Panc1 (cell line): ENCODE measurements at regions not wholly inside any gene's neighbourhood (a gene's known extent, or its start where the extent isn't known, plus 50 kb on each side); places are given as distances from the start of the nearest gene placed in this dataset.

Experiments used
- ATAC-seq: fragments of 200-7000 bp; cut with Tn5 transposase; 2 replicates; pipeline ENCODE4 v1.9.1; 2020; ENCODE audit warnings: mild to moderate bottlenecking, moderate library complexity
- BruUV-seq: library from RNA; stranded (reverse); fragments of 400-500 nt; replicated peaks from 2 replicates; lab custom pipeline; 2021; lab: Mats Ljungman, UMichigan
- CTCF ChIA-PET: fragments of 300-600 bp; sonication (Branson Sonifier 250); formaldehyde crosslinking; loops from one replicate; lab custom pipeline; 2022; ENCODE audit warnings: antibody characterized with exemption; lab: Charles Lee
- POLR2A ChIA-PET: fragments of 300-600 bp; sonication (Branson Sonifier 250); formaldehyde crosslinking; loops from one replicate; lab custom pipeline; 2022; ENCODE audit warnings: antibody characterized with exemption; lab: Charles Lee
- DNase-seq: peaks from one replicate; pipeline ENCODE4 v3.0.0-alpha.2; 2010; ENCODE audit warnings: low read depth, low spot score
- H3K27ac ChIP-seq: 2 replicates; pipeline ENCODE4 v1.5.1; 2011; ENCODE audit warnings: mild to moderate bottlenecking, low read length, inconsistent platforms
- H3K27me3 ChIP-seq: fragments of 200-500 bp; sonication (Bioruptor generic); 2 replicates; pipeline ENCODE4 v1.6.0; 2014; ENCODE audit warnings: low read length, inconsistent platforms; ENCODE audit not compliant: control insufficient read depth, insufficient read depth
- H3K36me3 ChIP-seq: fragments of 200-500 bp; sonication (Bioruptor generic); 2 replicates; pipeline ENCODE4 v1.5.1; 2014; ENCODE audit warnings: inconsistent platforms, mild to moderate bottlenecking, low read length, moderate library complexity; ENCODE audit not compliant: control insufficient read depth, insufficient read depth
- H3K4me1 ChIP-seq: 2 replicates; pipeline ENCODE4 v1.5.1; 2011; ENCODE audit warnings: inconsistent platforms, mild to moderate bottlenecking, low read length, moderate library complexity; ENCODE audit not compliant: control insufficient read depth, insufficient read depth
- H3K4me3 ChIP-seq, 2 experiments: 2 replicates each; pipeline ENCODE4 v1.5.1; 2011 to 2012; ENCODE audit warnings: low read depth in 2 of 2, low read length in 2 of 2, mild to moderate bottlenecking in 2 of 2, inconsistent platforms in 1 of 2, moderate library complexity in 1 of 2
- H3K9me3 ChIP-seq: fragments of 200-500 bp; sonication (Bioruptor generic); 2 replicates; pipeline ENCODE4 v1.5.1; 2014; ENCODE audit warnings: low read depth, mild to moderate bottlenecking, inconsistent platforms, low read length, moderate library complexity; ENCODE audit not compliant: control insufficient read depth, insufficient read depth
- CTCF ChIP-seq: fragments of 450-650 bp; IDR thresholded peaks from 2 replicates; pipeline ENCODE4 v1.5.1; 2017; ENCODE audit warnings: mild to moderate bottlenecking
- POLR2AphosphoS5 ChIP-seq: IDR thresholded peaks from 2 replicates; pipeline ENCODE4 v1.6.1; 2012; ENCODE audit warnings: mild to moderate bottlenecking, low read depth, low read length, moderate library complexity
- REST ChIP-seq, 2 experiments: IDR thresholded peaks; 2 replicates each; pipeline ENCODE4 v1.6.1; 2011 to 2012; ENCODE audit warnings: low read depth in 2 of 2, control low read depth in 1 of 2, low read length in 1 of 2, mild to moderate bottlenecking in 1 of 2, moderate library complexity in 1 of 2; ENCODE audit not compliant: insufficient read depth in 1 of 2
- SIN3A ChIP-seq: IDR thresholded peaks from 2 replicates; pipeline ENCODE4 v1.6.1; 2012; ENCODE audit warnings: low read depth, mild to moderate bottlenecking, low read length, moderate library complexity, borderline replicate concordance; ENCODE audit not compliant: insufficient read depth
- TCF7L2 ChIP-seq: IDR thresholded peaks from 2 replicates; pipeline ENCODE4 v1.6.1; 2011; ENCODE audit warnings: mild to moderate bottlenecking, low read depth, low read length, inconsistent platforms
- in situ Hi-C: cut with HindIII; loops from 2 replicates; pipeline ENCODE4 v1.10.0; 2016; ENCODE audit warnings: low sequenced_read_pairs, low pct_unique_long_range_greater_than_20kb
- intact Hi-C: fragments of 100-400 bp; cut with micrococcal nuclease; formaldehyde crosslinking; loops from one replicate; pipeline ENCODE4 v1.10.0; 2022; ENCODE audit not compliant: unreplicated experiment

- no peaks in the 10 kb centered on the region; the same call in 1 of the 2 replicates for H3K9me3 ChIP-seq
- no peak overlapping the region for H3K27ac ChIP-seq
- ChIA-PET CTCF (no interaction called here), POLR2A (no interaction called here)
- DNase-seq (no peak), ATAC-seq (peak; percentile 75; the same call in 1 of the 2 replicates)
- in situ Hi-C loops = no loop called here
- no TSS peak for BruUV-seq
- no peak overlapping the region for H3K4me3 ChIP-seq
- no peak for TF ChIP-seq REST (IDR thresholded peaks at IDR 0.05; ENCODE audit: insufficient read depth in 1 of 2, low read depth in 2 of 2, low read length in 1 of 2)
- TF ChIP-seq POLR2AphosphoS5 = no peak
- peak; percentile 62 for TF ChIP-seq TCF7L2
- TF ChIP-seq SIN3A = no peak
- no peak for TF ChIP-seq CTCF
- H3K36me3 ChIP-seq = no peaks in the 10 kb centered on the region
- H3K27me3 ChIP-seq = no peaks in the 10 kb centered on the region
- no peaks in the 10 kb centered on the region for H3K4me1 ChIP-seq
- intact Hi-C loops = no loop called here
Measured at GRCh38 chr6:91299544-91300491, 712.9 kb upstream of the MAP3K7 start.

- ATAC-seq (no peak), DNase-seq (no peak)
- no peak for TF ChIP-seq CTCF
- no peak for TF ChIP-seq REST (IDR thresholded peaks at IDR 0.05; ENCODE audit: insufficient read depth in 1 of 2, low read depth in 2 of 2, low read length in 1 of 2)
- TF ChIP-seq SIN3A = no peak
- Histone ChIP-seq H3K4me1 (no peaks in the 10 kb centered on the region), H3K27ac (no peak overlapping the region), H3K27me3 (no peaks in the 10 kb centered on the region), H3K4me3 (no peak overlapping the region), H3K9me3 (no peaks in the 10 kb centered on the region; the same call in 1 of the 2 replicates), H3K36me3 (no peaks in the 10 kb centered on the region)
- ChIA-PET POLR2A (no interaction called here), CTCF (no interaction called here)
- intact Hi-C loops = no loop called here
- BruUV-seq = no TSS peak
- in situ Hi-C loops = no loop called here
Measured at GRCh38 chr6:91298543-91299145, 711.8 kb upstream of the MAP3K7 start.
